DOHH2 (cell line): ENCODE measurements at regions not wholly inside any gene's neighbourhood (a gene's known extent, or its start where the extent isn't known, plus 50 kb on each side); places are given as distances from the start of the nearest gene placed in this dataset.

Source experiments
- CTCF ChIP-seq: fragments of 200-600 bp; sonication (generic); IDR thresholded peaks from one replicate; pipeline ENCODE4 v1.5.1; 2014; ENCODE audit warnings: antibody characterized with exemption, mild to moderate bottlenecking, low read depth, low read length; ENCODE audit not compliant: poor library complexity, severe bottlenecking
- EZH2phosphoT487 ChIP-seq: fragments of 200-600 bp; sonication (generic); IDR thresholded peaks from 2 replicates; pipeline ENCODE4 v1.6.1; 2017; ENCODE audit warnings: borderline replicate concordance, mild to moderate bottlenecking, antibody characterized with exemption, low read length, moderate library complexity, mixed read lengths

DNA sequence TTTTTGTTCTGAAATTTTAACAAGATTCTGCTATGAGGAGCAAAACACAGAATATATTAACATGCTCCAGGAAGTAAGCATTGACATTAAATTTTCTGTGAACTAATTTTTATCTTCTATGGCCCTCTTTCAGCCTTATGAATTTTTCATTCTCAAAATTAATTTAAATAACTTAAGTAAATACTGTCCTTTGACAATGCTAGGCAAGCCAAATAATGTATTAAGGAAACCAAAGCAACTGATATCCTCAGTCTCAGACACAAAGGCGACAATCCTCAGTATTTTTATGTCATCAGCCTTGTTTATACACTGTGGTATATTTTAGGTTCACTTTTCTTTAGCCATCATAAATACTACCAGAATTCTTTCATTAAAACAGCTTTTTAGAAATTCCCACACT lies 159.8 kb downstream of the CGGBP1 start:
- TF ChIP-seq CTCF, result no peak
- no peak for TF ChIP-seq EZH2phosphoT487
